ENCODE measurements at regions not wholly inside any gene's neighbourhood (a gene's known extent, or its start where the extent isn't known, plus 50 kb on each side); places are given as distances from the start of the nearest gene placed in this dataset.

DNA sequence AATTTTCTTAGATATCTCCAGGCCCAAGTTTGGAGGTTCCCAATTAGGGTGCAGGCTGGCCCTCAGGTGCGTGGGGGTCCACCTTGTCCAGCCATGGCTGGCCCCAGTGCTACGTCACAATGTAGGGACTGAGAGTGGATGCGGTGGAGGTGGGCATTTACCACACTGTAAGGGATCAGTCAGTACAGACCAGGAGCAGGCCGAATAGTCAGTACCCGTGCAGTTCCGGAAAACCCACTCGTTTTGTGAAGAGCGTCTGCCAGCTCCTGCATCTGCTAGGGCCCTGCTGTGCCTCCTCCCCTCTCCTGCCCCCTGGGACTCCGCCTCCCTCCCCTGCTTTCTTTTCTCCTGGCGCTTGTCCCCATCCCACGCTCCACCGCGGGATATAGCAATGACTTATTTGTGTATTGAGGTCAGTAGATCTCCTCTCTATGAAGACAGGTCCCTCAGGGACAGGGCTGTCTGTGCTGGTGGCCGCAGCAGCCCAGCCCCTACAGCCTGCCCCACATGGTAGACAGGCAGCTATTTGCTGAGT, 50.4 kb upstream of the SEPTIN5 start:
- no peak for DNase-seq

DNA sequence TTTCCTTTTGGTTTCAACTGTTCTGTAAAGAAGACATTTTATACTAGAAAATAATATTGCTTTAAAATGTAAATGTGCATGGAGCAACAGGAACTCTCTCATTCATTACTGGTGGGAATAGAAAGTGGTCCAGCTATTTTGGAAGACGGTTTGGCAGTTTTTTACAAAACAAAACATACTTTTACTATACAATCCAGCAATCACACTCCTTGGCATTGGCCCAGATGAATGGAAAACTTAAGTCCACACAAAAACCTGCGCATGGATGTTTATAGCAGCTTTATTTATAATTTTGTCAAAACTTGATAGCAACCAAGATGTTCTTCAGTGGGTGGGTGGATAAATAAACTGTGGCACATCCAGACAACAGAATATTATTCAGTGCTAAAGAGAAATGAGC, 49.9 kb upstream of the SEPTIN5 start:
- DNase-seq = no peak

Measured in activated effector memory CD4-positive, alpha-beta T cell treated with anti-CD3 and anti-CD28 coated beads, Interleukin-2, amount 50 U/mL, for 16 hours (primary cell).